ENCODE measurements at regions not wholly inside any gene's neighbourhood (a gene's known extent, or its start where the extent isn't known, plus 50 kb on each side); places are given as distances from the start of the nearest gene placed in this dataset.

DNA sequence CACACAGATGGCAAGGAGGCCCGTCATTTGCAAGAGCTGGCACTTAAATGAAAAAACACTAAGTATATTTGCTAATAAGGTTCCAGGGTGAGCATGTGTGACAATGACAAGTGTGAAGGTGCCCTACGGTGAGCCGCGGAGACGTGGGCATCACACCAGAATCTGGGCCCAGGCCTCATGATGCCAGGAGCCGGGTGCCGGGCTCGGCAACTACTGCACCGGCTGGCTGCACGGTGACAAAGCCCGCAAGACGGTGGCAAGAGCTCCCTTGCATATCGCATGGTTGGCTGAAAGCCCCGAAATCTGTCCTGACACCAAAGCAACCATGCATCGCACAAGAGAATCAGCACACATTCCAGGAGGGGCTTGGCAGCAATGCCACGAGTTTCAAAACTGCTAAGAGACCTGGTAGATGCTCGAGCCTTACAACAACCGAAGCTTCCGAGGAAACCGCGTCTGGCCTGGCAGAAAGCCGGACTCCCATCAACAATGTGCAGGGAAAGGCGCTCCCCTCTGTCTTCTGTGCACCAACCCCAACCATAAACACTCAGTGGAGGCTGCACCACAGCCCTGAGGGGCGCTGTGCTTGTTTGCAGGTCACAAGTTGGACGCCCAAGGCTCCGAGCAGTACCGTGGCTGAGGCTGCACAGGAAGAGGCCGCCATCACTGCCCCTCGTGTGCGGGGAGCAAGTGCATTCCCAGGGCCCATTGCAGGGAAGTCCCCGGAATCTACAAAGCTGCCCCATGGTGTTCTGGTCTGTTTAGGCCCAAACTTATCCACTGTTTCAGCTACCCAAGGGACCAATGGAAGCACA lies 339.7 kb downstream of the CTTN start:
- no peaks in the 10 kb centered on the region for H3K36me3 ChIP-seq (ENCODE audit: control insufficient read depth, insufficient read depth, low read length)
- no peaks in the 10 kb centered on the region for H3K9me3 ChIP-seq (replicated peaks; ENCODE audit: control insufficient read depth, insufficient read depth, low read depth, low read length)
- ATAC-seq = no peak
- H3K79me2 ChIP-seq (ENCODE audit: control insufficient read depth, insufficient read depth, low read length) = no peaks in the 10 kb centered on the region
- no peak overlapping the region for H2AFZ ChIP-seq (ENCODE audit: low read depth, low read length)
- in situ Hi-C loops (cut with MboI) (no loop called here), intact Hi-C loops (cut with micrococcal nuclease) (no loop called here)
- 2% methylated on average over 30 of the region's 31 CpGs for WGBS (ENCODE audit: insufficient coverage, low coverage, missing lambda C conversion rate)
- no peaks in the 10 kb centered on the region for H3K9me1 ChIP-seq (ENCODE audit: control insufficient read depth, insufficient read depth, low read length)
- H3K9ac ChIP-seq (ENCODE audit: insufficient read depth in 1 of 2, low read depth in 2 of 2, low read length in 2 of 2) = no peak overlapping the region
- BruUV-seq (replicated peaks) = no TSS peak
- H3K4me3 ChIP-seq = no peak overlapping the region
- POLR2A ChIA-PET = no interaction called here
- peaks cover 16 to 76% of the 10 kb centered on the region in 2 experiments for H3K27me3 ChIP-seq (ENCODE audit: control insufficient read depth in 2 of 2, insufficient read depth in 2 of 2, low read length in 2 of 2)
- H3K4me1 ChIP-seq (replicated peaks in 1 of 2; ENCODE audit: control insufficient read depth in 2 of 2, insufficient read depth in 2 of 2, low read length in 2 of 2) = peaks cover 10 to 13% of the 10 kb centered on the region in 2 experiments; a peak in 4 of 5 replicates
- no peak for FAIRE-seq
- TF ChIP-seq, protein P1, sequence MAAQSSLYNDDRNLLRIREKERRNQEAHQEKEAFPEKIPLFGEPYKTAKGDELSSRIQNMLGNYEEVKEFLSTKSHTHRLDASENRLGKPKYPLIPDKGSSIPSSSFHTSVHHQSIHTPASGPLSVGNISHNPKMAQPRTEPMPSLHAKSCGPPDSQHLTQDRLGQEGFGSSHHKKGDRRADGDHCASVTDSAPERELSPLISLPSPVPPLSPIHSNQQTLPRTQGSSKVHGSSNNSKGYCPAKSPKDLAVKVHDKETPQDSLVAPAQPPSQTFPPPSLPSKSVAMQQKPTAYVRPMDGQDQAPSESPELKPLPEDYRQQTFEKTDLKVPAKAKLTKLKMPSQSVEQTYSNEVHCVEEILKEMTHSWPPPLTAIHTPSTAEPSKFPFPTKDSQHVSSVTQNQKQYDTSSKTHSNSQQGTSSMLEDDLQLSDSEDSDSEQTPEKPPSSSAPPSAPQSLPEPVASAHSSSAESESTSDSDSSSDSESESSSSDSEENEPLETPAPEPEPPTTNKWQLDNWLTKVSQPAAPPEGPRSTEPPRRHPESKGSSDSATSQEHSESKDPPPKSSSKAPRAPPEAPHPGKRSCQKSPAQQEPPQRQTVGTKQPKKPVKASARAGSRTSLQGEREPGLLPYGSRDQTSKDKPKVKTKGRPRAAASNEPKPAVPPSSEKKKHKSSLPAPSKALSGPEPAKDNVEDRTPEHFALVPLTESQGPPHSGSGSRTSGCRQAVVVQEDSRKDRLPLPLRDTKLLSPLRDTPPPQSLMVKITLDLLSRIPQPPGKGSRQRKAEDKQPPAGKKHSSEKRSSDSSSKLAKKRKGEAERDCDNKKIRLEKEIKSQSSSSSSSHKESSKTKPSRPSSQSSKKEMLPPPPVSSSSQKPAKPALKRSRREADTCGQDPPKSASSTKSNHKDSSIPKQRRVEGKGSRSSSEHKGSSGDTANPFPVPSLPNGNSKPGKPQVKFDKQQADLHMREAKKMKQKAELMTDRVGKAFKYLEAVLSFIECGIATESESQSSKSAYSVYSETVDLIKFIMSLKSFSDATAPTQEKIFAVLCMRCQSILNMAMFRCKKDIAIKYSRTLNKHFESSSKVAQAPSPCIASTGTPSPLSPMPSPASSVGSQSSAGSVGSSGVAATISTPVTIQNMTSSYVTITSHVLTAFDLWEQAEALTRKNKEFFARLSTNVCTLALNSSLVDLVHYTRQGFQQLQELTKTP (IDR thresholded peaks at IDR 0.05; ENCODE audit: low read depth in 1 of 2, partially characterized antibody in 2 of 2) = no peak
- TF ChIP-seq ERF (CRISPR knock-in tag; IDR thresholded peaks at IDR 0.05) (no peak), BMI1 (IDR thresholded peaks at IDR 0.05; ENCODE audit: low read length) (no peak), ATF7 (IDR thresholded peaks at IDR 0.05) (no peak), CREM (IDR thresholded peaks at IDR 0.05; ENCODE audit: low read depth) (no peak), ZNF436 (CRISPR knock-in tag; IDR thresholded peaks at IDR 0.05) (no peak), ILF3 (IDR thresholded peaks at IDR 0.05; ENCODE audit: borderline replicate concordance) (no peak), RFX1 (IDR thresholded peaks at IDR 0.05) (no peak), HDAC8 (tag; IDR thresholded peaks at IDR 0.05) (no peak)
- 0 out of 2 replicates have a peak, but pooled peaks cover 4% of the 10 kb centered on the region for H4K20me1 ChIP-seq (replicated peaks; ENCODE audit: control insufficient read depth, insufficient read depth, low read length)
- no peak overlapping the region for H3K27ac ChIP-seq (ENCODE audit: extremely low read depth, low read depth, low read length)
- H3K4me2 ChIP-seq (ENCODE audit: insufficient read depth, low read length) = no peak overlapping the region
- CTCF ChIA-PET (ENCODE audit: low intra/inter-chr PET ratio) = no interaction called here
- DNase-seq (ENCODE audit: extremely low read depth in 1 of 4, low spot score in 3 of 4) = no peak

Measured in K562 (cell line).